ENCODE measurements at regions not wholly inside any gene's neighbourhood (a gene's known extent, or its start where the extent isn't known, plus 50 kb on each side); places are given as distances from the start of the nearest gene placed in this dataset.

- no peak overlapping the region for H3K4me3 ChIP-seq
- no peak overlapping the region for H3K27ac ChIP-seq
- 87 to 88% (median 88%) methylated on average over 4 of the region's 4 CpGs for WGBS, 5 donors
- DNase-seq, result no peak
- H3K36me3 ChIP-seq, result no peaks in the 10 kb centered on the region
- H3K27me3 ChIP-seq, result no peaks in the 10 kb centered on the region
- no peaks in the 10 kb centered on the region for H3K4me1 ChIP-seq
- no peak for TF ChIP-seq EP300 (IDR thresholded peaks at IDR 0.05)
- TF ChIP-seq POLR2A (IDR thresholded peaks at IDR 0.05), result no peak
- no peak for TF ChIP-seq POLR2AphosphoS5 (IDR thresholded peaks at IDR 0.05)
- TF ChIP-seq CTCF (IDR thresholded peaks at IDR 0.05), result no peak
- H3K9me3 ChIP-seq, result peaks cover 0 to 6% (median 0%) of the 10 kb centered on the region in 4 donors
- intact Hi-C loops (cut with DNase I; ENCODE audit: low total_unique reads), result no loop called here
Observed at GRCh38 chr16:64313726-64314125, 808.1 kb downstream of the CDH11 start.

DNA sequence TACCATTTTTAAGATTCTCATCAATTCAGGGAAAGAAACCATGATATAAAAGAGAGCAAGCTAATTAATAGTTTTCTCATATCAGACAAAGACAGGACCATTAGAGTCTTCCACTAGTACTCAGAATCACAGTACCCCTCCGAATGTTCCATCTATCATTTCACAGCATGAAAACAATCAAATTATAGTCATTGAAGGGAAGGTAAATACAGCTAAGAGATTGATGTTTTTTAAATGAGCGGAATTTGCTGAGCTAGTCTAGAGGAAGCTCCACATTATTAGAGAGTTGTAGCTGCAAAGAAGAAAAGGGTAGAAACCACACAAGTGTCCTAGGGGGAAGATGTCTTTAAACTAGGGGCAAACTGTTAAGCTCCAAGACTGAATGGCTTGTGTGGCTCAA lies 808.9 kb downstream of the CDH11 start:
- H3K27ac ChIP-seq, result no peak overlapping the region
- no peak for DNase-seq
- 55 to 77% (median 72%) methylated on average over 2 of the region's 2 CpGs for WGBS, 5 donors
- H3K4me1 ChIP-seq, result no peaks in the 10 kb centered on the region
- peaks cover 0 to 6% (median 0%) of the 10 kb centered on the region in 4 donors for H3K9me3 ChIP-seq
- no peak overlapping the region for H3K4me3 ChIP-seq
- H3K36me3 ChIP-seq, result no peaks in the 10 kb centered on the region
- H3K27me3 ChIP-seq, result no peaks in the 10 kb centered on the region
- intact Hi-C loops (cut with DNase I; ENCODE audit: low total_unique reads), result no loop called here
- TF ChIP-seq EP300 (IDR thresholded peaks at IDR 0.05) (no peak), POLR2AphosphoS5 (IDR thresholded peaks at IDR 0.05) (no peak), CTCF (IDR thresholded peaks at IDR 0.05) (no peak), POLR2A (IDR thresholded peaks at IDR 0.05) (no peak)

- TF ChIP-seq POLR2AphosphoS5 (IDR thresholded peaks at IDR 0.05), result no peak
- TF ChIP-seq POLR2A (IDR thresholded peaks at IDR 0.05), result no peak
- no peak for TF ChIP-seq CTCF (IDR thresholded peaks at IDR 0.05)
- no peak for TF ChIP-seq EP300 (IDR thresholded peaks at IDR 0.05)
- no peaks in the 10 kb centered on the region for H3K4me1 ChIP-seq
- DNase-seq, result no peak
- no peak overlapping the region for H3K27ac ChIP-seq
- intact Hi-C loops (cut with DNase I; ENCODE audit: low total_unique reads), result no loop called here
- H3K36me3 ChIP-seq, result no peaks in the 10 kb centered on the region
- H3K9me3 ChIP-seq, result peaks cover 0 to 6% (median 0%) of the 10 kb centered on the region in 4 donors
- H3K27me3 ChIP-seq, result no peaks in the 10 kb centered on the region
- no peak overlapping the region for H3K4me3 ChIP-seq
Observed at GRCh38 chr16:64312292-64312691, 809.6 kb downstream of the CDH11 start.

DNA sequence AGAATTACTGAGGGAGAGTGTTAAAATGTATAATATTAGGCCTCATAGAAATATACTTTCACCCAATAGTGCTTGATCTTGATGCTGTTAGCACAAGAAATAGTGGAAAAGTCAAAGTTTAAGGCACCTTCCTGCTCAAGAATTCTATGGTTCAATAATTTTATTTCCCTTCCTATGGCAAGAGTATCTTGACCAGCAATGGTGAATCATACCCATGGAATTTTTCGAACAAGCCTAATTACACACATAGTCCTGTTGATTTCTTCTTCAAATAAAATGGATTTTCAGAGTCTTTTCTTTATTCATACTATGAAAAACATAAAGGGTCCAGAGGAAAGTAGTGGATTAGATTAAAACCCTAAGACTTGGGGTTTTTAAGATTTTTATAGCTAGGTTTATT lies 810.6 kb downstream of the CDH11 start:
- 80 to 85% (median 81%) methylated on average over 1 of the region's 1 CpG for WGBS, 5 donors
- TF ChIP-seq POLR2A (IDR thresholded peaks at IDR 0.05), result no peak
- TF ChIP-seq POLR2AphosphoS5 (IDR thresholded peaks at IDR 0.05), result no peak
- TF ChIP-seq CTCF (IDR thresholded peaks at IDR 0.05), result no peak
- TF ChIP-seq EP300 (IDR thresholded peaks at IDR 0.05), result no peak
- intact Hi-C loops (cut with DNase I; ENCODE audit: low total_unique reads), result no loop called here
- H3K27me3 ChIP-seq, result no peaks in the 10 kb centered on the region
- peaks cover 0 to 6% (median 0%) of the 10 kb centered on the region in 4 donors for H3K9me3 ChIP-seq
- DNase-seq, result no peak
- H3K4me3 ChIP-seq, result no peak overlapping the region
- no peaks in the 10 kb centered on the region for H3K4me1 ChIP-seq
- no peak overlapping the region for H3K27ac ChIP-seq
- H3K36me3 ChIP-seq, result no peaks in the 10 kb centered on the region

Measured in stomach (tissue), 8 donors.